Fibroblast of lung (primary cell): ENCODE measurements at regions not wholly inside any gene's neighbourhood (a gene's known extent, or its start where the extent isn't known, plus 50 kb on each side); places are given as distances from the start of the nearest gene placed in this dataset.

ENCODE experiments used
- EZH2 ChIP-seq: IDR thresholded peaks from 2 replicates; pipeline ENCODE4 v1.5.1; 2012; ENCODE audit warnings: low read length, control low read depth, mild to moderate bottlenecking; ENCODE audit errors: missing control alignments
- TF ChIP-seq, protein P1 (sequence below), 2 donors: IDR thresholded peaks in 1 of 2; conservative IDR thresholded peaks in 1 of 2; 1 replicate in 1 of 2; 2 replicates in 1 of 2; pipeline ENCODE4 v1.5.1; 2011 to 2012; ENCODE audit warnings: low read length in 2 of 2, control low read depth in 1 of 2, inconsistent platforms in 1 of 2, low read depth in 1 of 2, mild to moderate bottlenecking in 1 of 2

DNA sequence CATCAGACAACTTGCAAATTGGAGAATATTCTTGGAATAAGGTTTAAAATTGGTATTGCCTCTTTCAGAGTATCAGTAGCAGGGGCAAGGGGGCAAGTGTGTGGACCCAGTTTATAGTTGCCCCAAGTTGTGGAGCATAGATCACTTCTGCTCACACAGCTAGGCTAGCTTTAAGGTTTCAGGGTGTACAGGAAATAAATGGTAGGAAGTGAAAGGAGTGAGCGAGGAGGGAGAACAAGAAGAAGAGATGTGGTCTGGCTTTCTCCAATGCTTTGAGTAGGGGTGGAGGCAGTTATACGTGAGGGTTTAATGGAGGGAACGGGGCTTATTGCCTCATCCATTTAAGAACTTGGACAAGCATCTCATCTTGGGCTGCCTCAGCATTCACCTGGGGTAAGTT lies 290.0 kb upstream of the CFAP20DC start:
- TF ChIP-seq, protein P1, sequence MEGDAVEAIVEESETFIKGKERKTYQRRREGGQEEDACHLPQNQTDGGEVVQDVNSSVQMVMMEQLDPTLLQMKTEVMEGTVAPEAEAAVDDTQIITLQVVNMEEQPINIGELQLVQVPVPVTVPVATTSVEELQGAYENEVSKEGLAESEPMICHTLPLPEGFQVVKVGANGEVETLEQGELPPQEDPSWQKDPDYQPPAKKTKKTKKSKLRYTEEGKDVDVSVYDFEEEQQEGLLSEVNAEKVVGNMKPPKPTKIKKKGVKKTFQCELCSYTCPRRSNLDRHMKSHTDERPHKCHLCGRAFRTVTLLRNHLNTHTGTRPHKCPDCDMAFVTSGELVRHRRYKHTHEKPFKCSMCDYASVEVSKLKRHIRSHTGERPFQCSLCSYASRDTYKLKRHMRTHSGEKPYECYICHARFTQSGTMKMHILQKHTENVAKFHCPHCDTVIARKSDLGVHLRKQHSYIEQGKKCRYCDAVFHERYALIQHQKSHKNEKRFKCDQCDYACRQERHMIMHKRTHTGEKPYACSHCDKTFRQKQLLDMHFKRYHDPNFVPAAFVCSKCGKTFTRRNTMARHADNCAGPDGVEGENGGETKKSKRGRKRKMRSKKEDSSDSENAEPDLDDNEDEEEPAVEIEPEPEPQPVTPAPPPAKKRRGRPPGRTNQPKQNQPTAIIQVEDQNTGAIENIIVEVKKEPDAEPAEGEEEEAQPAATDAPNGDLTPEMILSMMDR (conservative IDR thresholded peaks at IDR 0.05 in 1 of 2, IDR thresholded peaks at IDR 0.05 in 1 of 2; ENCODE audit: low read depth in 1 of 2, low read length in 2 of 2) = no peak
- no peak for TF ChIP-seq EZH2
